ACC112 (cell line): ENCODE measurements at regions not wholly inside any gene's neighbourhood (a gene's known extent, or its start where the extent isn't known, plus 50 kb on each side); places are given as distances from the start of the nearest gene placed in this dataset.
"Not testable (repeated sequence)": the region's sequence is repeated elsewhere in the genome, so short reads cannot be mapped to it uniquely, and the experiment has no call there.

Source experiments
- H2AFZ ChIP-seq: fragments of 200-600 bp; sonication (generic); one replicate; pipeline ENCODE4 v1.6.0; 2017; ENCODE audit warnings: antibody characterized with exemption, low read length; ENCODE audit not compliant: unreplicated experiment
- H3K27ac ChIP-seq: fragments of 200-600 bp; sonication (generic); 2 replicates; pipeline ENCODE4 v1.5.1; 2014; ENCODE audit warnings: low read depth, mild to moderate bottlenecking, antibody characterized with exemption, low read length, moderate library complexity
- H3K27me3 ChIP-seq: fragments of 200-600 bp; sonication (generic); 2 replicates; pipeline ENCODE4 v1.6.1; 2014; ENCODE audit warnings: mild to moderate bottlenecking, antibody characterized with exemption, low read length, moderate library complexity, mixed read lengths; ENCODE audit not compliant: insufficient read depth
- H3K36me3 ChIP-seq: fragments of 200-600 bp; sonication (generic); 2 replicates; pipeline ENCODE4 v1.6.1; 2016; ENCODE audit warnings: mild to moderate bottlenecking, antibody characterized with exemption, low read length, moderate library complexity, mixed read lengths; ENCODE audit not compliant: insufficient read depth
- H3K4me1 ChIP-seq: fragments of 200-600 bp; sonication (generic); one replicate; pipeline ENCODE4 v1.6.1; 2016; ENCODE audit warnings: low read length, mixed read lengths; ENCODE audit not compliant: insufficient read depth, unreplicated experiment, control insufficient read depth
- H3K4me3 ChIP-seq: fragments of 200-600 bp; sonication (generic); 2 replicates; pipeline ENCODE4 v1.5.1; 2014; ENCODE audit warnings: mild to moderate bottlenecking, low read depth, low read length
- H3K79me2 ChIP-seq: fragments of 200-600 bp; sonication (generic); one replicate; pipeline ENCODE4 v1.6.0; 2016; ENCODE audit warnings: low read length; ENCODE audit not compliant: control insufficient read depth, unreplicated experiment, insufficient read depth

- Histone ChIP-seq H3K4me3 (peak overlapping the region; percentile 63), H3K36me3 (0 out of 2 replicates have a peak, but pooled peaks cover 10% of the 10 kb centered on the region), H3K79me2 (no peaks in the 10 kb centered on the region), H3K4me1 (peaks cover 37% of the 10 kb centered on the region), H3K27me3 (no peaks in the 10 kb centered on the region), H3K27ac (peak overlapping the region; percentile 93), H2AFZ (peak overlapping the region; percentile 4)
These were observed 936.0 kb downstream of the TRIB2 start for GRCh38 chr2:13652531-13653313.

- Histone ChIP-seq H3K4me1 (peaks cover 39% of the 10 kb centered on the region), H3K27me3 (no peaks in the 10 kb centered on the region), H3K79me2 (no peaks in the 10 kb centered on the region), H3K36me3 (0 out of 2 replicates have a peak, but pooled peaks cover 10% of the 10 kb centered on the region), H3K4me3 (no peak overlapping the region), H2AFZ (peak overlapping the region; percentile 48), H3K27ac (no peak overlapping the region)
These were observed 937.7 kb downstream of the TRIB2 start for GRCh38 chr2:13654416-13654815.

- no peaks in the 10 kb centered on the region for H3K36me3 ChIP-seq
- peaks cover 37% of the 10 kb centered on the region for H3K4me1 ChIP-seq
- H3K27me3 ChIP-seq = no peaks in the 10 kb centered on the region
- H2AFZ ChIP-seq = peak overlapping the region; percentile 44
- no peaks in the 10 kb centered on the region for H3K79me2 ChIP-seq
- H3K4me3 ChIP-seq = peak overlapping the region; percentile 4; the same call in 1 of the 2 replicates
- H3K27ac ChIP-seq = peak overlapping the region; percentile 44
These were observed 943.5 kb downstream of the TRIB2 start for GRCh38 chr2:13660231-13660630.

GRCh38 chr2:13662055-13662454 lies 945.3 kb downstream of the TRIB2 start:
- no peak overlapping the region for H3K4me3 ChIP-seq
- no peaks in the 10 kb centered on the region for H3K79me2 ChIP-seq
- no peaks in the 10 kb centered on the region for H3K36me3 ChIP-seq
- peak overlapping the region; percentile 18 for H2AFZ ChIP-seq
- peaks cover 35% of the 10 kb centered on the region for H3K4me1 ChIP-seq
- H3K27ac ChIP-seq = peak overlapping the region; percentile 82
- no peaks in the 10 kb centered on the region for H3K27me3 ChIP-seq

GRCh38 chr2:13666582-13667414 lies 950.1 kb downstream of the TRIB2 start:
- peaks cover 13% of the 10 kb centered on the region for H3K4me1 ChIP-seq
- no peak overlapping the region for H2AFZ ChIP-seq
- no peak overlapping the region for H3K27ac ChIP-seq
- H3K36me3 ChIP-seq = no peaks in the 10 kb centered on the region
- H3K4me3 ChIP-seq = no peak overlapping the region
- no peaks in the 10 kb centered on the region for H3K79me2 ChIP-seq
- no peaks in the 10 kb centered on the region for H3K27me3 ChIP-seq

- no peak overlapping the region for H2AFZ ChIP-seq
- no peak overlapping the region for H3K4me3 ChIP-seq
- no peak overlapping the region for H3K27ac ChIP-seq
- no peaks in the 10 kb centered on the region for H3K36me3 ChIP-seq
- H3K4me1 ChIP-seq = peaks cover 10% of the 10 kb centered on the region
- no peaks in the 10 kb centered on the region for H3K27me3 ChIP-seq
- no peaks in the 10 kb centered on the region for H3K79me2 ChIP-seq
These were observed 950.6 kb downstream of the TRIB2 start for GRCh38 chr2:13667415-13667757.

- H3K27me3 ChIP-seq = no peaks in the 10 kb centered on the region
- no peaks in the 10 kb centered on the region for H3K79me2 ChIP-seq
- H3K4me3 ChIP-seq = no peak overlapping the region
- H3K27ac ChIP-seq = no peak overlapping the region
- no peak overlapping the region for H2AFZ ChIP-seq
- H3K4me1 ChIP-seq = peaks cover 4% of the 10 kb centered on the region
- H3K36me3 ChIP-seq = no peaks in the 10 kb centered on the region
These were observed 952.9 kb downstream of the TRIB2 start for GRCh38 chr2:13669607-13670006.

- not testable (repeated sequence) for H3K4me3 ChIP-seq, H3K79me2 ChIP-seq, H3K4me1 ChIP-seq, H3K27me3 ChIP-seq, H2AFZ ChIP-seq, H3K27ac ChIP-seq, H3K36me3 ChIP-seq
These were observed 957.1 kb downstream of the TRIB2 start for GRCh38 chr2:13673821-13674220.

DNA sequence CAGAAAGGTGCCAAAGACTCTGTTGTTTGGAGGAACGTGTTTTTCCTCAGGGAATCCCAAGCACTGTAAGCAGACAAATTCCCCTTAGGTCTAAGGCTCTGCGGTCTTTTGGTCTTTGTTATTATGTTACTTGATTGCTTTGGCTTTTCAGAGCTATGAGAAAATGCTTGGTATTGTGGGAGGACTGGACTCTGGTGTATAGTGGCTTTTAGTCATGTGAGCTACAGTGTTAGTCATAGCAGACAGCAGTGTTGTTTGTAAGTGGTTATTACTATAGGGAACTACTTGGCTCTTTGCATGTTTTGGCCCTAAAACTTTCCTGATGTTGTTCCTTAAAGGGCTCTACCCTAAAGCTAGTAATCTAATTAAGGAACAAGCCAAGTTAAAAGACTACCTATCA lies 956.2 kb upstream of the LRATD1 start:
- Histone ChIP-seq H2AFZ (peak overlapping the region; percentile 32), H3K79me2 (no peaks in the 10 kb centered on the region), H3K4me3 (peak overlapping the region; percentile 20; the same call in 1 of the 2 replicates), H3K4me1 (peaks cover 3% of the 10 kb centered on the region), H3K27me3 (no peaks in the 10 kb centered on the region), H3K27ac (peak overlapping the region; percentile 58), H3K36me3 (no peaks in the 10 kb centered on the region)

- Histone ChIP-seq H3K79me2 (no peaks in the 10 kb centered on the region), H3K36me3 (no peaks in the 10 kb centered on the region), H3K4me3 (no peak overlapping the region; the same call in 1 of the 2 replicates), H3K27me3 (no peaks in the 10 kb centered on the region), H3K27ac (peak overlapping the region; percentile 82), H3K4me1 (peaks cover 11% of the 10 kb centered on the region), H2AFZ (no peak overlapping the region)
These were observed 950.6 kb upstream of the LRATD1 start for GRCh38 chr2:13681936-13682335.
